GM19193 (cell line): ENCODE measurements at regions not wholly inside any gene's neighbourhood (a gene's known extent, or its start where the extent isn't known, plus 50 kb on each side); places are given as distances from the start of the nearest gene placed in this dataset.

Experiments used
- POLR2A ChIP-seq: IDR thresholded peaks from 4 replicates; pipeline ENCODE4 v1.6.1; 2011; ENCODE audit not compliant: insufficient read depth, insufficient read length; ENCODE audit errors: extremely low read depth

DNA sequence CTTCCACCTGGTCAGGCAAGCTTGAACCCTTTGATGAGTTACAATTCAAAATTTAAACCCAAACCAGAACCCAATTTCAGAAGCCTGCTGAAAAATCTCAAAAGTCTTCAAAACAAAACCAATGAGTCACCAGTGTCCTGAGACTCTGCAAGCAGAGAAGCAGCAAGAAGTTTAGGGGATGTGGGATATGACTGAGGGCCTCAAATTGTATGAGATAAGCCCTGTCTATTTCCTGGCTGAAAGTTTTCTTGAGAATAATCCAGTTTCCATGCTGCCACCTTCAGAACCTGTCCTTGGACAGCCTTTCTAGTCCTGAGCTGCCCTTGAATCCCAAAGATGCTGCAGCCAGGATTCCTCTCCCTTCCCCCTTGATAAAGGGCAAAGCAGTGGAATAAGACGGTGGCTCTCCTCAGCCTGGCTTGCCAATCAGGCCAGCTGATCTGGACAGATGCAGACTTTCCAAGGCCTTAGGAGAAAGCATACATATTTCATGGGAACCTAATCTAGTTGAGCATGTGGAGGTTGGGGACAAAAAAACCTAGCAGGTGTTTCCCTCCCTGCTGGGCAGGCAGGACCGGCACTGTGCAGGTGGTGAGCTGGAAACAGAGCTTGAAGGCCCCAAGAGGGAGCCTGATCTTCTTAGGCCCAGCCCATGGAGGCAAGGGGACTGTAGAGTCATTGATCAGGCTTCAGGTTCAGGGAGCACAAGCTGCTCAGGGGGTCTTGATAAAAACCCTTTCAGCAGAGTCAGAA is 278.0 kb upstream of the MGAT5 start:
- no peak for TF ChIP-seq POLR2A

DNA sequence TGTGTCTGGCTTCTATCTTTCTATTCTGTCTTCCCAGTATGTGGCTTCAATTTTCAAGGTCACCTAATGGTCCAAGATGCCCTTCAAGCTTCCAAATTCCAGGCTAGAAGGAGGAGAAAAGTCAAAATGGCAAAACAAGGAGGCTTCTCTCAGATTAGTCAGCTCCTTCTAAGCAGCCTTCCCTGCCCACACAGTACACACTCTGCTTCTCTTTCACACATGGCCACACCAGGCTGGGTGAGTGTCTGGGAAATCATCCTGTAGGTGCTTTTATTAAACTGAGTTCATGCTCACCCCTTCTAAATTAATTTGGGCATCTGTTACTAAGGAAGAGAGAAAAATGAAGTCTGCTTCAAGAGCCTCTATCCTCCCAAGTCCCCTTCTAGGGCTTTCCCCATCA is 277.2 kb upstream of the MGAT5 start:
- no peak for TF ChIP-seq POLR2A

DNA sequence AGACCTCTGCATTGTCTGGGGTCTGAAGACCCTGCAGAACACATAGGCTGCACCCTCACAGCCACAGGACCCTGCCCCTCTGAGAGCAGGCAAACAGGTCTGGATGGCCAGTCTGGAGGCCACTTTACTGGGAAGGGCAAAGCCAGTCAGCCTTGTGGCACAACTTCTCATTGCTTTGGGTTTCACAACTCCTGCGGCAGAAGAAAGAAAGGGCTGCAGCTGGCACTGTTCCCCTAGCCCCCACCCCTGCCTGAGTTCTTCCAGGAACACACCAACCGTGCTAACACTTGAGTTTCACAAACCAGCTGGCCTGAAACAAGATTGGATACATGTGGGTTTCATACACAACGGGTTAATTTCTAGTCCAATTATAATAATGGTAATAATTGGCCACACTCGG is 276.5 kb upstream of the MGAT5 start:
- TF ChIP-seq POLR2A = no peak

DNA sequence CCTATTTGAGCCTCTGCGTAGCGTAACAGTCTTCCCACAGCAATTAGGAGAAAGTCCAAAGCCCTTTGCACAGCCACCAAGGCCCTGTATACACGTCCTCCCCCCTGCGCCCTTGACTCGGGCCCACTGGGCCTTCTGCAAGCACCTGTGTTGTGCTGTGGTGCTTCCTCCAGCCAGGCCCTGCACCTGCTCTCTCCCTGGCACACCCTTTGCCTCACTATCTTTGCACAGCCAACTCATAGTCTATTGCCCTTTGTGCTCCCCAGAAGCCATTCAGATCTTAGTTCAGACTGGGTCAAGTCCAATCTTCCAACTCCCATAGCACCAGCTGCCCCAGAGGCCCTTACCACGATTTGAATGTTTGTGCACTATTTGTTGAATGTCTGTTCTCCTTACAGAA is 271.6 kb upstream of the MGAT5 start:
- TF ChIP-seq POLR2A = no peak

GRCh38 chr2:133985563-133985962 is 268.3 kb upstream of the MGAT5 start:
- TF ChIP-seq POLR2A = no peak

DNA sequence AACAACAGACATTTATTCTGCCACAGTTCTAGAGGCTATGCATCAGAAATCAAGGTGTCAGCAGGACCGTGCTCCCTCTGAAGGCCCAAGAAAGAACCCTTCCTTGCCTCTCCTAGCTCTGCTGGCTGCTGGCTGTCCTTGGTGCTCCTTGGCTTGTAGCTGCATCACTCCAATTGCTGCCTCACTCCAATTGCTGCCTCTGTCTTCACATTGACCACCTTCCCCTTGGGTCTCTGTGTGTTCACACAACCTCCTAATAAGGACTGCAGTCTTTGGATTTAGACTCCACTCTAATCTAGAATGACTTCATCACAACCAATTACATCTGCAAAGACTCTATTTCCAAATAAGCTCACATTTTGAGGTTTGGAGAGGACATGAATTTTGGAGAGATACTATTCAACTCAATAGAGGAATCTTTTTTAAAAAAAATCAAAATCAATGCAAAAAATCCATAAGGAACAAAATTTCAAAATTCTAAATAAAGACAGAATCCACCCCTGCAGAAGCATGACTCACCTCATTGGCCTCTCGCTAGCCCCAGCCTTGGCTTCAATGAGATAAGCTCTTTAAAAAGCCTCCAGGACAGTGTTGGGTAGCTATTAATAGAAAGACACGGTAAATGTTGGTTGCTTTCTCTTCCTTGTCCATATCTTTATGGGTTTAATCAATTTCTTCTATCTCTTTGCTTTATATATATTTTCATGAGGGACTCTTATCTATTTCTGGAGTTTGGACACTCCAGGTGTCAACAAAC is 267.6 kb upstream of the MGAT5 start:
- TF ChIP-seq POLR2A = no peak

GRCh38 chr2:133986881-133987795 is 266.7 kb upstream of the MGAT5 start:
- no peak for TF ChIP-seq POLR2A

- TF ChIP-seq POLR2A = no peak
Measured at GRCh38 chr2:133988316-133988891, 265.5 kb upstream of the MGAT5 start.

- TF ChIP-seq POLR2A = no peak
Measured at GRCh38 chr2:133991606-133992168, 262.2 kb upstream of the MGAT5 start.

- TF ChIP-seq POLR2A = no peak
Measured at GRCh38 chr2:133992454-133992853, 261.4 kb upstream of the MGAT5 start.

- no peak for TF ChIP-seq POLR2A
Measured at GRCh38 chr2:133993160-133993559, 260.7 kb upstream of the MGAT5 start.

GRCh38 chr2:134002391-134002790 is 251.5 kb upstream of the MGAT5 start:
- no peak for TF ChIP-seq POLR2A

GRCh38 chr2:134002921-134003320 is 251.0 kb upstream of the MGAT5 start:
- TF ChIP-seq POLR2A = no peak

- no peak for TF ChIP-seq POLR2A
Measured at GRCh38 chr2:134004467-134004866, 249.4 kb upstream of the MGAT5 start.
